ENCODE measurements at regions not wholly inside any gene's neighbourhood (a gene's known extent, or its start where the extent isn't known, plus 50 kb on each side); places are given as distances from the start of the nearest gene placed in this dataset.

DNA sequence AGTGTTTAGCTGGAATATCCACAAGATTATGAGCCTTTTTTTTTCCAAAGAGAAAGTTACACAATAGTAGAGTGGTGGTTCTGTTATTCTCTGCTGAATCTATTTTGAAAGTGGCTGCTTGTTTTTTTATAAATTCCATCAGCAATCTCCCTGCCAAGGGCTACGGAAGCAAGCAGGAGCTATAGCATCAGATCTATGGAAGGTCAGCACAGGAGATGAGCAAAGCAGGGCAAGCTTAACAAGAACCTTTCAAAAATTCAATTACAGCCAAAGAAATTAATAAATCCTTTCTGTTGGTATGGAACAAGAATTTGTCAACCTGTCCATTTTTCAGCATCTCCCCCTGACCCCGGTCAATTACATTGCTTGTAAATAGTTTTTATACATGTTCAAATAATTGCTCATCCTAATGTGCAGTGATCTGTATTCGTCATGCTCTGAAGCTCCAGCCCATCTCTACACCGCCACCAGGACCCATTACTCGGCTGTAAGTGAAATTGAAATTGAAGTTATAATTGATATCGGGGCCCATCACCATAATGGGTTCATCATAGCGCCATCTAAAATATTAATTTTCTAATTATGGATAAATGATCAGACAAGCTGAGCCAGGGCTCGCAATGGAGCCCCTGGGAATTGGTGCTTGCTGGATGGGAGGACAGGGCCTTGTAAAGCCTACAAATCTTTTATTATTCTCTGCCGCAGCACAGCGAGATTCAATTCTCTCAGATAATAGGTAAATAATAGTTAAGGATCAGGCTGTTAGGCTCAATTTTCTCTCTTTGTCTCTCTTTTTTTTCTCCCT is 215.1 kb downstream of the ATG4C start:
- TF ChIP-seq, protein P1, sequence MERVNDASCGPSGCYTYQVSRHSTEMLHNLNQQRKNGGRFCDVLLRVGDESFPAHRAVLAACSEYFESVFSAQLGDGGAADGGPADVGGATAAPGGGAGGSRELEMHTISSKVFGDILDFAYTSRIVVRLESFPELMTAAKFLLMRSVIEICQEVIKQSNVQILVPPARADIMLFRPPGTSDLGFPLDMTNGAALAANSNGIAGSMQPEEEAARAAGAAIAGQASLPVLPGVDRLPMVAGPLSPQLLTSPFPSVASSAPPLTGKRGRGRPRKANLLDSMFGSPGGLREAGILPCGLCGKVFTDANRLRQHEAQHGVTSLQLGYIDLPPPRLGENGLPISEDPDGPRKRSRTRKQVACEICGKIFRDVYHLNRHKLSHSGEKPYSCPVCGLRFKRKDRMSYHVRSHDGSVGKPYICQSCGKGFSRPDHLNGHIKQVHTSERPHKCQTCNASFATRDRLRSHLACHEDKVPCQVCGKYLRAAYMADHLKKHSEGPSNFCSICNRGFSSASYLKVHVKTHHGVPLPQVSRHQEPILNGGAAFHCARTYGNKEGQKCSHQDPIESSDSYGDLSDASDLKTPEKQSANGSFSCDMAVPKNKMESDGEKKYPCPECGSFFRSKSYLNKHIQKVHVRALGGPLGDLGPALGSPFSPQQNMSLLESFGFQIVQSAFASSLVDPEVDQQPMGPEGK (CRISPR knock-in tag; IDR thresholded peaks at IDR 0.05; ENCODE audit: borderline replicate concordance), result no peak
- no peak for TF ChIP-seq ZFP3 (CRISPR knock-in tag; IDR thresholded peaks at IDR 0.05)
- TF ChIP-seq PPARA (CRISPR knock-in tag; IDR thresholded peaks at IDR 0.05; ENCODE audit: borderline replicate concordance), result no peak
- TF ChIP-seq OSR1 (CRISPR knock-in tag; IDR thresholded peaks at IDR 0.05), result no peak
- no peak for TF ChIP-seq CREB5 (CRISPR knock-in tag; IDR thresholded peaks at IDR 0.05; ENCODE audit: low read depth)
- TF ChIP-seq ZFP30 (CRISPR knock-in tag; IDR thresholded peaks at IDR 0.05), result no peak
- TF ChIP-seq ZNF70 (CRISPR knock-in tag; IDR thresholded peaks at IDR 0.05), result no peak
- no peak for TF ChIP-seq TOX (CRISPR knock-in tag; IDR thresholded peaks at IDR 0.05; ENCODE audit: borderline replicate concordance)
- no peak for TF ChIP-seq POU6F1 (CRISPR knock-in tag; IDR thresholded peaks at IDR 0.05; ENCODE audit: borderline replicate concordance, low read depth)
- TF ChIP-seq ZNF565 (CRISPR knock-in tag; conservative IDR thresholded peaks at IDR 0.05; ENCODE audit: low read depth), result no peak
- no peak for TF ChIP-seq ESRRG (CRISPR knock-in tag; IDR thresholded peaks at IDR 0.05)
- TF ChIP-seq TSHZ2 (CRISPR knock-in tag; IDR thresholded peaks at IDR 0.05), result no peak
- no peak for TF ChIP-seq SNAI2 (CRISPR knock-in tag; IDR thresholded peaks at IDR 0.05)
- TF ChIP-seq TCF4 (CRISPR knock-in tag; IDR thresholded peaks at IDR 0.05; ENCODE audit: borderline replicate concordance), result no peak
- no peak for TF ChIP-seq ARNTL (CRISPR knock-in tag; IDR thresholded peaks at IDR 0.05; ENCODE audit: borderline replicate concordance, low read depth)
- TF ChIP-seq RARB (CRISPR knock-in tag; IDR thresholded peaks at IDR 0.05), result no peak
- TF ChIP-seq ZC3H10 (CRISPR knock-in tag; IDR thresholded peaks at IDR 0.05), result no peak
- TF ChIP-seq GLIS3 (CRISPR knock-in tag; IDR thresholded peaks at IDR 0.05), result no peak
- no peak for ATAC-seq

GRCh38 chr1:63000508-63000907 is 216.6 kb downstream of the ATG4C start:
- ATAC-seq, result no peak

More at GRCh38 chr1:63000508-63000907, 216.6 kb downstream of the ATG4C start:
- no peak for TF ChIP-seq TSHZ2 (CRISPR knock-in tag; IDR thresholded peaks at IDR 0.05)
- TF ChIP-seq BACH2 (CRISPR knock-in tag; IDR thresholded peaks at IDR 0.05; ENCODE audit: borderline replicate concordance), result no peak
- TF ChIP-seq TOX (CRISPR knock-in tag; IDR thresholded peaks at IDR 0.05; ENCODE audit: borderline replicate concordance), result no peak
- no peak for TF ChIP-seq GLIS3 (CRISPR knock-in tag; IDR thresholded peaks at IDR 0.05)
- TF ChIP-seq ZFP3 (CRISPR knock-in tag; IDR thresholded peaks at IDR 0.05), result no peak
- TF ChIP-seq ZNF8 (CRISPR knock-in tag; IDR thresholded peaks at IDR 0.05), result no peak
- TF ChIP-seq ZNF70 (CRISPR knock-in tag; IDR thresholded peaks at IDR 0.05), result no peak
- TF ChIP-seq CREB5 (CRISPR knock-in tag; IDR thresholded peaks at IDR 0.05; ENCODE audit: low read depth), result no peak
